GM23338 (cell line): ENCODE measurements at regions not wholly inside any gene's neighbourhood (a gene's known extent, or its start where the extent isn't known, plus 50 kb on each side); places are given as distances from the start of the nearest gene placed in this dataset.

Source experiments
- ATAC-seq: fragments of 200-7000 bp; cut with Tn5 transposase; 3 replicates; pipeline ENCODE4 v1.9.1; 2020
- DNase-seq: peaks from one replicate; pipeline ENCODE4 v3.0.0-alpha.2; 2015; ENCODE audit warnings: low spot score
- H2AFZ ChIP-seq: fragments of 200-600 bp; sonication (generic); 2 replicates; pipeline ENCODE4 v1.8.0; 2016; ENCODE audit warnings: antibody characterized with exemption, mild to moderate bottlenecking, moderate library complexity
- H3F3A ChIP-seq: fragments of 200-600 bp; sonication (generic); replicated peaks from 2 replicates; pipeline ENCODE4 v1.8.0; 2017; ENCODE audit warnings: antibody characterized with exemption, mixed run types, low read depth
- H3K27ac ChIP-seq: fragments of 200-600 bp; sonication (generic); 2 replicates; pipeline ENCODE4 v1.6.1; 2016; ENCODE audit warnings: low read depth
- H3K27me3 ChIP-seq: fragments of 200-600 bp; sonication (generic); 2 replicates; pipeline ENCODE4 v1.8.0; 2016; ENCODE audit warnings: mild to moderate bottlenecking, mixed run types, moderate library complexity; ENCODE audit not compliant: insufficient read depth
- H3K36me3 ChIP-seq: fragments of 200-600 bp; sonication (generic); 2 replicates; pipeline ENCODE4 v1.8.0; 2016; ENCODE audit warnings: mild to moderate bottlenecking; ENCODE audit not compliant: insufficient read depth
- H3K4me1 ChIP-seq: fragments of 200-600 bp; sonication (generic); 2 replicates; pipeline ENCODE4 v1.8.0; 2016; ENCODE audit warnings: mild to moderate bottlenecking, moderate library complexity; ENCODE audit not compliant: insufficient read depth
- H3K4me2 ChIP-seq: fragments of 200-600 bp; sonication (generic); 2 replicates; pipeline ENCODE4 v1.7.1; 2017; ENCODE audit warnings: mixed run types
- H3K4me3 ChIP-seq: fragments of 200-600 bp; sonication (generic); 2 replicates; pipeline ENCODE4 v1.6.1; 2016; ENCODE audit warnings: mixed run types
- H3K79me2 ChIP-seq: fragments of 200-600 bp; sonication (generic); replicated peaks from 2 replicates; pipeline ENCODE4 v1.8.0; 2017; ENCODE audit warnings: mild to moderate bottlenecking; ENCODE audit not compliant: insufficient read depth
- H3K9me2 ChIP-seq: fragments of 200-600 bp; sonication (generic); 2 replicates; pipeline ENCODE4 v1.8.0; 2017; ENCODE audit not compliant: insufficient read depth
- H4K20me1 ChIP-seq: fragments of 200-600 bp; sonication (generic); replicated peaks from 2 replicates; pipeline ENCODE4 v1.8.0; 2017; ENCODE audit warnings: mild to moderate bottlenecking; ENCODE audit not compliant: insufficient read depth
- H3K27ac Mint-ChIP-seq: 2 replicates; pipeline ENCODE4 v1.8.0; 2020; ENCODE audit warnings: inconsistent platforms, mild to moderate bottlenecking, moderate library complexity, mixed read lengths
- H3K27me3 Mint-ChIP-seq: 3 replicates; pipeline ENCODE4 v1.8.0; 2022; ENCODE audit warnings: low read depth, mild to moderate bottlenecking, moderate library complexity, mixed read lengths, inconsistent platforms; ENCODE audit not compliant: insufficient read depth, poor library complexity
- H3K36me3 Mint-ChIP-seq: 3 replicates; pipeline ENCODE4 v1.8.0; 2021; ENCODE audit warnings: low read depth, mild to moderate bottlenecking, inconsistent platforms, moderate library complexity, mixed read lengths
- H3K4me1 Mint-ChIP-seq: 3 replicates; pipeline ENCODE4 v1.8.0; 2020; ENCODE audit warnings: mild to moderate bottlenecking, inconsistent platforms, mixed read lengths
- H3K4me3 Mint-ChIP-seq: 3 replicates; pipeline ENCODE4 v1.8.0; 2021; ENCODE audit warnings: moderate library complexity, mild to moderate bottlenecking, inconsistent platforms, mixed read lengths
- H3K9me3 Mint-ChIP-seq: 3 replicates; pipeline ENCODE4 v1.8.0; 2020; ENCODE audit warnings: moderate library complexity, mild to moderate bottlenecking, inconsistent platforms, mixed read lengths
- TF ChIP-seq, protein P1 (sequence below): fragments of 250-450 bp; sonication (Bioruptor Pico); IDR thresholded peaks from 2 replicates; pipeline ENCODE4 v1.5.0; 2020; ENCODE audit warnings: mild to moderate bottlenecking, moderate library complexity
- TF ChIP-seq, protein P2 (sequence below), 2 experiments: fragments of 200-600 bp in 1 of 2; sonication (generic) in 1 of 2; conservative IDR thresholded peaks; 2 replicates each; pipeline versions ENCODE4 v1.5.1 to v1.6.1; 2016 to 2017; ENCODE audit warnings: antibody characterized with exemption in 2 of 2, low read depth in 2 of 2, mild to moderate bottlenecking in 2 of 2, moderate library complexity in 1 of 2

DNA sequence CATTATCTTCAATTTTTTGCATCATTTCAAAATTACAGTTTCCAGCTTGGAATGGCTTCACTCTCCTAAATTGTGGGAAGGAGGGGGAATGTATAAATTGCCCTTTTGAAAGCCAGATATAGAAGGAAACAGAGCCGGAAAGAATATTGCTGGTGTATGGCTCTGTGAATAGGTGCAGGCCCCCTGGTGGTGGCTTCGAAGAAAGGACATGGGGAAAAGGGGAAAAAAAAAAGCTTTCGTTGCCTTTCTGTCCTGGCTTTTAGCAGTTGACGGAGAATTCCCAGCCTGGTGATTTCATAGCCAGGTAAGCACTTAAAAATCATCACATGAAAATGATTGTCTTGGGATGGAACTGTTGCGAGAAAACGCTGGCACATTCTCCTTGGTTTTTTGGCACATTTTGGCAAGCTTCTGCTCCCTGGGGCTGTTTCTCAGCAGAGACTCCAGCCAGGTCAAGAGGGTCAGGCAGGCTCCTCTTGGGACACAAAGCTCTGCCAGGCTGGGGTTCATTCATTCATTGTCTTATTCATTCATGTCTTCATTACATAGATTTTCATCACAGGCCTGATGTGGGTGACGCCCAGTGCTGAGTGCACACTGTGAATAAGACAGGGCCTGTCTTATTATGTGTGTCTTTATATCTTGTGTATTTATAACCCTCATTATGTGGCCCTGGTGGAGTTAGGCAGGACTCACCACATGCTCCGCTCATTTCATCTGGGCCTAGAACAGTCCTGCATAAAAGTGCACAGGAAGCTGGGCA is 300.0 kb upstream of the TPM1 start:
- H3K4me3 Mint-ChIP-seq: no peak overlapping the region
- H3K27ac ChIP-seq: no peak overlapping the region
- no peaks in the 10 kb centered on the region for H3K9me3 Mint-ChIP-seq

More for the DNA sequence above, 300.0 kb upstream of the TPM1 start:
- Histone ChIP-seq H3K36me3 (no peaks in the 10 kb centered on the region), H3K4me1 (peaks cover 4% of the 10 kb centered on the region; the same call in 1 of the 2 replicates), H3K79me2 (no peaks in the 10 kb centered on the region), H3F3A (no peaks in the 10 kb centered on the region), H4K20me1 (no peaks in the 10 kb centered on the region), H2AFZ (no peak overlapping the region), H3K4me3 (no peak overlapping the region), H3K4me2 (no peak overlapping the region), H3K27me3 (no peaks in the 10 kb centered on the region), H3K9me2 (no peaks in the 10 kb centered on the region)
- ATAC-seq (peak; percentile 85), DNase-seq (peak; percentile 84)
- Mint-ChIP-seq H3K4me1 (peaks cover 10% of the 10 kb centered on the region), H3K27ac (no peak overlapping the region), H3K27me3 (peaks cover 10% of the 10 kb centered on the region), H3K36me3 (no peaks in the 10 kb centered on the region; the same call in 2 of the 3 replicates)
- TF ChIP-seq, protein P1, sequence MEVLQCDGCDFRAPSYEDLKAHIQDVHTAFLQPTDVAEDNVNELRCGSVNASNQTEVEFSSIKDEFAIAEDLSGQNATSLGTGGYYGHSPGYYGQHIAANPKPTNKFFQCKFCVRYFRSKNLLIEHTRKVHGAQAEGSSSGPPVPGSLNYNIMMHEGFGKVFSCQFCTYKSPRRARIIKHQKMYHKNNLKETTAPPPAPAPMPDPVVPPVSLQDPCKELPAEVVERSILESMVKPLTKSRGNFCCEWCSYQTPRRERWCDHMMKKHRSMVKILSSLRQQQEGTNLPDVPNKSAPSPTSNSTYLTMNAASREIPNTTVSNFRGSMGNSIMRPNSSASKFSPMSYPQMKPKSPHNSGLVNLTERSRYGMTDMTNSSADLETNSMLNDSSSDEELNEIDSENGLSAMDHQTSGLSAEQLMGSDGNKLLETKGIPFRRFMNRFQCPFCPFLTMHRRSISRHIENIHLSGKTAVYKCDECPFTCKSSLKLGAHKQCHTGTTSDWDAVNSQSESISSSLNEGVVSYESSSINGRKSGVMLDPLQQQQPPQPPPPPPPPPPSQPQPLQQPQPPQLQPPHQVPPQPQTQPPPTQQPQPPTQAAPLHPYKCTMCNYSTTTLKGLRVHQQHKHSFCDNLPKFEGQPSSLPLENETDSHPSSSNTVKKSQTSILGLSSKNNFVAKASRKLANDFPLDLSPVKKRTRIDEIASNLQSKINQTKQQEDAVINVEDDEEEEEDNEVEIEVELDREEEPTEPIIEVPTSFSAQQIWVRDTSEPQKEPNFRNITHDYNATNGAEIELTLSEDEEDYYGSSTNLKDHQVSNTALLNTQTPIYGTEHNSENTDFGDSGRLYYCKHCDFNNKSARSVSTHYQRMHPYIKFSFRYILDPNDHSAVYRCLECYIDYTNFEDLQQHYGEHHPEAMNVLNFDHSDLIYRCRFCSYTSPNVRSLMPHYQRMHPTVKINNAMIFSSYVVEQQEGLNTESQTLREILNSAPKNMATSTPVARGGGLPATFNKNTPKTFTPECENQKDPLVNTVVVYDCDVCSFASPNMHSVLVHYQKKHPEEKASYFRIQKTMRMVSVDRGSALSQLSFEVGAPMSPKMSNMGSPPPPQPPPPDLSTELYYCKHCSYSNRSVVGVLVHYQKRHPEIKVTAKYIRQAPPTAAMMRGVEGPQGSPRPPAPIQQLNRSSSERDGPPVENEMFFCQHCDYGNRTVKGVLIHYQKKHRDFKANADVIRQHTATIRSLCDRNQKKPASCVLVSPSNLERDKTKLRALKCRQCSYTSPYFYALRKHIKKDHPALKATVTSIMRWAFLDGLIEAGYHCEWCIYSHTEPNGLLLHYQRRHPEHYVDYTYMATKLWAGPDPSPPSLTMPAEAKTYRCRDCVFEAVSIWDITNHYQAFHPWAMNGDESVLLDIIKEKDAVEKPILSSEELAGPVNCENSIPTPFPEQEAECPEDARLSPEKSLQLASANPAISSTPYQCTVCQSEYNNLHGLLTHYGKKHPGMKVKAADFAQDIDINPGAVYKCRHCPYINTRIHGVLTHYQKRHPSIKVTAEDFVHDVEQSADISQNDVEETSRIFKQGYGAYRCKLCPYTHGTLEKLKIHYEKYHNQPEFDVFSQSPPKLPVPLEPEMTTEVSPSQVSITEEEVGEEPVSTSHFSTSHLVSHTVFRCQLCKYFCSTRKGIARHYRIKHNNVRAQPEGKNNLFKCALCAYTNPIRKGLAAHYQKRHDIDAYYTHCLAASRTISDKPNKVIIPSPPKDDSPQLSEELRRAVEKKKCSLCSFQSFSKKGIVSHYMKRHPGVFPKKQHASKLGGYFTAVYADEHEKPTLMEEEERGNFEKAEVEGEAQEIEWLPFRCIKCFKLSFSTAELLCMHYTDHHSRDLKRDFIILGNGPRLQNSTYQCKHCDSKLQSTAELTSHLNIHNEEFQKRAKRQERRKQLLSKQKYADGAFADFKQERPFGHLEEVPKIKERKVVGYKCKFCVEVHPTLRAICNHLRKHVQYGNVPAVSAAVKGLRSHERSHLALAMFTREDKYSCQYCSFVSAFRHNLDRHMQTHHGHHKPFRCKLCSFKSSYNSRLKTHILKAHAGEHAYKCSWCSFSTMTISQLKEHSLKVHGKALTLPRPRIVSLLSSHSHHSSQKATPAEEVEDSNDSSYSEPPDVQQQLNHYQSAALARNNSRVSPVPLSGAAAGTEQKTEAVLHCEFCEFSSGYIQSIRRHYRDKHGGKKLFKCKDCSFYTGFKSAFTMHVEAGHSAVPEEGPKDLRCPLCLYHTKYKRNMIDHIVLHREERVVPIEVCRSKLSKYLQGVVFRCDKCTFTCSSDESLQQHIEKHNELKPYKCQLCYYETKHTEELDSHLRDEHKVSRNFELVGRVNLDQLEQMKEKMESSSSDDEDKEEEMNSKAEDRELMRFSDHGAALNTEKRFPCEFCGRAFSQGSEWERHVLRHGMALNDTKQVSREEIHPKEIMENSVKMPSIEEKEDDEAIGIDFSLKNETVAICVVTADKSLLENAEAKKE (CRISPR knock-in tag): no peak
- TF ChIP-seq, protein P2, sequence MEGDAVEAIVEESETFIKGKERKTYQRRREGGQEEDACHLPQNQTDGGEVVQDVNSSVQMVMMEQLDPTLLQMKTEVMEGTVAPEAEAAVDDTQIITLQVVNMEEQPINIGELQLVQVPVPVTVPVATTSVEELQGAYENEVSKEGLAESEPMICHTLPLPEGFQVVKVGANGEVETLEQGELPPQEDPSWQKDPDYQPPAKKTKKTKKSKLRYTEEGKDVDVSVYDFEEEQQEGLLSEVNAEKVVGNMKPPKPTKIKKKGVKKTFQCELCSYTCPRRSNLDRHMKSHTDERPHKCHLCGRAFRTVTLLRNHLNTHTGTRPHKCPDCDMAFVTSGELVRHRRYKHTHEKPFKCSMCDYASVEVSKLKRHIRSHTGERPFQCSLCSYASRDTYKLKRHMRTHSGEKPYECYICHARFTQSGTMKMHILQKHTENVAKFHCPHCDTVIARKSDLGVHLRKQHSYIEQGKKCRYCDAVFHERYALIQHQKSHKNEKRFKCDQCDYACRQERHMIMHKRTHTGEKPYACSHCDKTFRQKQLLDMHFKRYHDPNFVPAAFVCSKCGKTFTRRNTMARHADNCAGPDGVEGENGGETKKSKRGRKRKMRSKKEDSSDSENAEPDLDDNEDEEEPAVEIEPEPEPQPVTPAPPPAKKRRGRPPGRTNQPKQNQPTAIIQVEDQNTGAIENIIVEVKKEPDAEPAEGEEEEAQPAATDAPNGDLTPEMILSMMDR (conservative IDR thresholded peaks at IDR 0.05; ENCODE audit: low read depth in 2 of 2): peak; percentile 75 to 96
